ENCODE measurements at regions not wholly inside any gene's neighbourhood (a gene's known extent, or its start where the extent isn't known, plus 50 kb on each side); places are given as distances from the start of the nearest gene placed in this dataset.
"Not testable (repeated sequence)": the region's sequence is repeated elsewhere in the genome, so short reads cannot be mapped to it uniquely, and the experiment has no call there.

- no TSS peak for BruUV-seq (replicated peaks)
- Mint-ChIP-seq H3K27me3 (ENCODE audit: unreplicated experiment) (no peaks in the 10 kb centered on the region), H3K27ac (ENCODE audit: unreplicated experiment) (no peak overlapping the region), H3K4me1 (ENCODE audit: low read depth, unreplicated experiment) (peaks cover 9% of the 10 kb centered on the region), H3K4me3 (ENCODE audit: low read depth, unreplicated experiment) (no peak overlapping the region), H3K36me3 (ENCODE audit: insufficient read depth, unreplicated experiment) (no peaks in the 10 kb centered on the region), H3K9me3 (ENCODE audit: low read depth, unreplicated experiment) (peaks cover 3% of the 10 kb centered on the region)
- no peak for DNase-seq
- no peak for TF ChIP-seq CTCF (IDR thresholded peaks at IDR 0.05; ENCODE audit: unreplicated experiment)
- CTCF ChIA-PET, result interaction anchor here (0.8 kb wide), 1 partner anchor 101 kb away, joined by 3 read pairs; no protein-coding TSS in a partner anchor
- intact Hi-C loops (cut with micrococcal nuclease; ENCODE audit: unreplicated experiment), result no loop called here
Observed at GRCh38 chr15:91413142-91413541, 313.1 kb downstream of the SV2B start.

GRCh38 chr15:91414124-91414523 is 314.1 kb downstream of the SV2B start:
- BruUV-seq (replicated peaks), result no TSS peak
- no peak for TF ChIP-seq CTCF (IDR thresholded peaks at IDR 0.05; ENCODE audit: unreplicated experiment)
- Mint-ChIP-seq H3K9me3 (ENCODE audit: low read depth, unreplicated experiment) (peaks cover 3% of the 10 kb centered on the region), H3K4me1 (ENCODE audit: low read depth, unreplicated experiment) (peaks cover 5% of the 10 kb centered on the region), H3K36me3 (ENCODE audit: insufficient read depth, unreplicated experiment) (no peaks in the 10 kb centered on the region), H3K27me3 (ENCODE audit: unreplicated experiment) (no peaks in the 10 kb centered on the region), H3K4me3 (ENCODE audit: low read depth, unreplicated experiment) (no peak overlapping the region), H3K27ac (ENCODE audit: unreplicated experiment) (no peak overlapping the region)
- DNase-seq, result no peak
- CTCF ChIA-PET, result interaction anchor here (0.6 kb wide), 1 partner anchor 62 kb away, joined by 4 read pairs; no protein-coding TSS in a partner anchor
- intact Hi-C loops (cut with micrococcal nuclease; ENCODE audit: unreplicated experiment), result no loop called here

- intact Hi-C loops (cut with micrococcal nuclease; ENCODE audit: unreplicated experiment); CTCF ChIA-PET; H3K36me3 Mint-ChIP-seq (ENCODE audit: insufficient read depth, unreplicated experiment): not testable (repeated sequence)
Observed at GRCh38 chr15:91415258-91415657, 315.2 kb downstream of the SV2B start.

GRCh38 chr15:91420689-91421088 is 320.6 kb downstream of the SV2B start:
- CTCF ChIA-PET, result no interaction called here
- intact Hi-C loops (cut with micrococcal nuclease; ENCODE audit: unreplicated experiment), result no loop called here
- no peaks in the 10 kb centered on the region for H3K36me3 Mint-ChIP-seq (ENCODE audit: insufficient read depth, unreplicated experiment)
- no peak for DNase-seq
- H3K4me1 Mint-ChIP-seq (ENCODE audit: low read depth, unreplicated experiment), result peaks cover 7% of the 10 kb centered on the region
- no peak overlapping the region for H3K27ac Mint-ChIP-seq (ENCODE audit: unreplicated experiment)
- H3K27me3 Mint-ChIP-seq (ENCODE audit: unreplicated experiment), result no peaks in the 10 kb centered on the region
- H3K4me3 Mint-ChIP-seq (ENCODE audit: low read depth, unreplicated experiment), result no peak overlapping the region
- BruUV-seq (replicated peaks), result no TSS peak
- no peak for TF ChIP-seq CTCF (IDR thresholded peaks at IDR 0.05; ENCODE audit: unreplicated experiment)
- peaks cover 11% of the 10 kb centered on the region for H3K9me3 Mint-ChIP-seq (ENCODE audit: low read depth, unreplicated experiment)

More at GRCh38 chr15:91415258-91415657, 315.2 kb downstream of the SV2B start:
- not testable (repeated sequence) for H3K4me3 Mint-ChIP-seq (ENCODE audit: low read depth, unreplicated experiment); DNase-seq; H3K9me3 Mint-ChIP-seq (ENCODE audit: low read depth, unreplicated experiment); H3K27me3 Mint-ChIP-seq (ENCODE audit: unreplicated experiment); H3K27ac Mint-ChIP-seq (ENCODE audit: unreplicated experiment); H3K4me1 Mint-ChIP-seq (ENCODE audit: low read depth, unreplicated experiment); BruUV-seq (replicated peaks)

GRCh38 chr15:91422797-91423196 is 322.7 kb downstream of the SV2B start:
- no peak overlapping the region for H3K27ac Mint-ChIP-seq (ENCODE audit: unreplicated experiment)
- H3K27me3 Mint-ChIP-seq (ENCODE audit: unreplicated experiment), result no peaks in the 10 kb centered on the region
- H3K36me3 Mint-ChIP-seq (ENCODE audit: insufficient read depth, unreplicated experiment), result no peaks in the 10 kb centered on the region
- CTCF ChIA-PET, result no interaction called here
- BruUV-seq (replicated peaks), result no TSS peak
- TF ChIP-seq CTCF (IDR thresholded peaks at IDR 0.05; ENCODE audit: unreplicated experiment), result no peak
- peaks cover 8% of the 10 kb centered on the region for H3K9me3 Mint-ChIP-seq (ENCODE audit: low read depth, unreplicated experiment)
- intact Hi-C loops (cut with micrococcal nuclease; ENCODE audit: unreplicated experiment), result no loop called here
- DNase-seq, result no peak
- no peak overlapping the region for H3K4me3 Mint-ChIP-seq (ENCODE audit: low read depth, unreplicated experiment)
- H3K4me1 Mint-ChIP-seq (ENCODE audit: low read depth, unreplicated experiment), result peaks cover 9% of the 10 kb centered on the region

All from Calu3 (cell line).